H9 (cell line): ENCODE measurements at regions not wholly inside any gene's neighbourhood (a gene's known extent, or its start where the extent isn't known, plus 50 kb on each side); places are given as distances from the start of the nearest gene placed in this dataset.

ENCODE experiments used
- DNase-seq: peaks from one replicate; pipeline ENCODE4 v3.0.0-alpha.2; 2017
- H2AFZ ChIP-seq: one replicate; pipeline ENCODE4 v1.6.1; 2013; ENCODE audit warnings: mild to moderate bottlenecking, low read length, control low read depth, moderate library complexity
- H2AK5ac ChIP-seq: 2 replicates; pipeline ENCODE4 v1.6.1; 2013; ENCODE audit warnings: low read length, control low read depth, mixed read lengths; ENCODE audit not compliant: insufficient read length
- H2BK120ac ChIP-seq: one replicate; pipeline ENCODE4 v1.6.1; 2013; ENCODE audit warnings: low read depth, mild to moderate bottlenecking, low read length, control low read depth, inconsistent platforms; ENCODE audit not compliant: poor library complexity, severe bottlenecking
- H2BK12ac ChIP-seq: 2 replicates; pipeline ENCODE4 v1.6.1; 2013; ENCODE audit warnings: low read length, control low read depth, mixed read lengths, low read depth; ENCODE audit not compliant: insufficient read length
- H2BK15ac ChIP-seq: 2 replicates; pipeline ENCODE4 v1.6.1; 2013; ENCODE audit warnings: low read depth, low read length, control low read depth
- H2BK20ac ChIP-seq: one replicate; pipeline ENCODE4 v1.6.1; 2013; ENCODE audit warnings: low read depth, mild to moderate bottlenecking, low read length, control low read depth, inconsistent platforms; ENCODE audit not compliant: poor library complexity, severe bottlenecking
- H2BK5ac ChIP-seq: 2 replicates; pipeline ENCODE4 v1.6.1; 2013; ENCODE audit warnings: low read length, control low read depth, mixed read lengths; ENCODE audit not compliant: insufficient read length
- H3K14ac ChIP-seq: 2 replicates; pipeline ENCODE4 v1.6.1; 2013; ENCODE audit warnings: low read length, control low read depth; ENCODE audit not compliant: insufficient read depth
- H3K18ac ChIP-seq: 2 replicates; pipeline ENCODE4 v1.6.1; 2013; ENCODE audit warnings: low read depth, mild to moderate bottlenecking, mixed read lengths, low read length, control low read depth; ENCODE audit not compliant: insufficient read length
- H3K23ac ChIP-seq: 2 replicates; pipeline ENCODE4 v1.6.1; 2013; ENCODE audit warnings: low read length, control low read depth, mixed read lengths, low read depth; ENCODE audit not compliant: insufficient read length
- H3K23me2 ChIP-seq: 2 replicates; pipeline ENCODE4 v1.6.1; 2013; ENCODE audit warnings: low read depth, mild to moderate bottlenecking, mixed read lengths, low read length, control low read depth; ENCODE audit not compliant: insufficient read length, poor library complexity, severe bottlenecking
- H3K27ac ChIP-seq: 2 replicates; pipeline ENCODE4 v1.5.1; 2013; ENCODE audit warnings: low read length, control low read depth, mixed read lengths, low read depth; ENCODE audit not compliant: insufficient read length
- H3K27me3 ChIP-seq: 2 replicates; pipeline ENCODE4 v1.6.1; 2013; ENCODE audit warnings: low read length, control low read depth, inconsistent platforms; ENCODE audit not compliant: insufficient read depth
- H3K4ac ChIP-seq: 2 replicates; pipeline ENCODE4 v1.6.1; 2013; ENCODE audit warnings: low read depth, mild to moderate bottlenecking, control low read depth, inconsistent platforms, low read length, moderate library complexity
- H3K4me1 ChIP-seq: 2 replicates; pipeline ENCODE4 v1.6.1; 2013; ENCODE audit warnings: low read length, control low read depth, inconsistent platforms; ENCODE audit not compliant: insufficient read depth
- H3K4me2 ChIP-seq: 2 replicates; pipeline ENCODE4 v1.6.1; 2013; ENCODE audit warnings: low read length, control low read depth, mixed read lengths; ENCODE audit not compliant: insufficient read length, insufficient read depth
- H3K56ac ChIP-seq: 2 replicates; pipeline ENCODE4 v1.6.1; 2013; ENCODE audit warnings: low read depth, mild to moderate bottlenecking, mixed read lengths, low read length, control low read depth; ENCODE audit not compliant: insufficient read length
- H3K79me1 ChIP-seq: 2 replicates; pipeline ENCODE4 v1.6.1; 2013; ENCODE audit warnings: low read depth, mild to moderate bottlenecking, moderate library complexity, low read length, control low read depth, inconsistent platforms; ENCODE audit not compliant: insufficient read depth, poor library complexity, severe bottlenecking
- H3K79me2 ChIP-seq: 2 replicates; pipeline ENCODE4 v1.6.1; 2013; ENCODE audit warnings: low read length, control low read depth, inconsistent platforms; ENCODE audit not compliant: insufficient read depth
- H3K9ac ChIP-seq: 2 replicates; pipeline ENCODE4 v1.6.1; 2013; ENCODE audit warnings: low read length, control low read depth, mixed read lengths; ENCODE audit not compliant: insufficient read length; ENCODE audit errors: extremely low read depth
- H3K9me3 ChIP-seq: one replicate; pipeline ENCODE4 v1.6.1; 2013; ENCODE audit warnings: low read depth, low read length, inconsistent platforms; ENCODE audit not compliant: control insufficient read depth
- H3T11ph ChIP-seq: one replicate; pipeline ENCODE4 v1.6.1; 2013; ENCODE audit warnings: mild to moderate bottlenecking, low read length, control low read depth, inconsistent platforms
- H4K20me1 ChIP-seq: one replicate; pipeline ENCODE4 v1.6.1; 2013; ENCODE audit not compliant: control insufficient read depth, insufficient read length, insufficient read depth
- H4K5ac ChIP-seq: 2 replicates; pipeline ENCODE4 v1.6.1; 2013; ENCODE audit warnings: low read depth, mild to moderate bottlenecking, mixed read lengths, low read length, control low read depth; ENCODE audit not compliant: insufficient read length
- H4K8ac ChIP-seq: replicated peaks from 2 replicates; pipeline ENCODE4 v1.6.1; 2013; ENCODE audit warnings: low read length, control low read depth, mixed read lengths, low read depth; ENCODE audit not compliant: insufficient read length
- H4K91ac ChIP-seq: 2 replicates; pipeline ENCODE4 v1.6.1; 2013; ENCODE audit warnings: low read depth, mild to moderate bottlenecking, moderate library complexity, mixed read lengths, low read length, control low read depth; ENCODE audit not compliant: insufficient read length
- H3K27ac Mint-ChIP-seq, 3 experiments: 2 replicates in 2 of 3; 3 replicates in 1 of 3; pipeline ENCODE4 v1.8.0; 2020 to 2021; ENCODE audit warnings: mixed read lengths in 3 of 3, mild to moderate bottlenecking in 1 of 3, moderate library complexity in 1 of 3
- H3K27me3 Mint-ChIP-seq: 2 replicates; pipeline ENCODE4 v1.8.0; 2021; ENCODE audit warnings: low read depth, mild to moderate bottlenecking, moderate library complexity, mixed read lengths
- H3K36me3 Mint-ChIP-seq, 3 experiments: 2 replicates in 2 of 3; 3 replicates in 1 of 3; pipeline ENCODE4 v1.8.0; 2020 to 2021; ENCODE audit warnings: low read depth in 3 of 3, mixed read lengths in 3 of 3; ENCODE audit not compliant: insufficient read depth in 1 of 3
- H3K4me1 Mint-ChIP-seq, 2 experiments: 2 replicates each; pipeline ENCODE4 v1.8.0; 2020; ENCODE audit warnings: mixed read lengths in 2 of 2
- H3K4me3 Mint-ChIP-seq, 2 experiments: 2 replicates in 1 of 2; 3 replicates in 1 of 2; pipeline ENCODE4 v1.8.0; 2020 to 2021; ENCODE audit warnings: mild to moderate bottlenecking in 2 of 2, mixed read lengths in 2 of 2, moderate library complexity in 1 of 2
- H3K9me3 Mint-ChIP-seq, 2 experiments: 2 replicates in 1 of 2; 3 replicates in 1 of 2; pipeline ENCODE4 v1.8.0; 2020; ENCODE audit warnings: mild to moderate bottlenecking in 2 of 2, mixed read lengths in 2 of 2, moderate library complexity in 1 of 2
- WGBS: extraction: QIAGEN DNeasy Blood & Tissue Kit; methylation state at CpG from one replicate; pipeline ENCODE4 v1.1.7; 2013; ENCODE audit warnings: missing lambda C conversion rate, low lambda C conversion rate, mixed read lengths; ENCODE audit not compliant: insufficient read length; ENCODE audit errors: extremely low coverage; 5-methylcytosine and 5-hydroxymethylcytosine counted together
- TF ChIP-seq, protein P1 (sequence below): fragments of 200-600 bp; sonication (generic); conservative IDR thresholded peaks from 3 replicates; pipeline ENCODE4 v1.8.0; 2021; ENCODE audit warnings: antibody characterized with exemption, mild to moderate bottlenecking

DNA sequence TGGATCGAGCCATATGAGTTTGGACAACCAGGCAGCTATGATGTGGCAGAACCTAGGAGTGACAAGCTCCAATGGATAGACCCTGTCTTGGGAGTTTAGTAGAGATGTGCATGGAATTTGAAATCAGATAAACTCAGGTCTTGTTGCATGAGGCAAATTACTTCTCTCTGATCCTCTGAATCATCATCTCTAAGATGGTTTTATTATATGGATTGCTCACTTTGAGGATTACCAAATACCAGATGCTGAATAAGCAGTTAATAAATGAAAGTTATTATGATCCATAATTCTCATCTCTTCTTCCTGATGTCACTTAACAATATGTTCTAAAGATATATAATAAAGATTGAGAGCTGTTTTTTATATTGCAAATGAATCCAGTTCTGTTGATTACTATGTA, 622.2 kb downstream of the NTRK3 start:
- Histone ChIP-seq H4K8ac (no peak overlapping the region), H3K4me2 (no peak overlapping the region), H3K18ac (no peak overlapping the region), H4K91ac (no peak overlapping the region), H3K4ac (no peak overlapping the region), H2BK12ac (no peak overlapping the region), H2BK5ac (no peak overlapping the region), H4K5ac (no peak overlapping the region), H4K20me1 (no peaks in the 10 kb centered on the region), H2AK5ac (no peak overlapping the region), H2BK15ac (no peak overlapping the region), H3K79me1 (no peaks in the 10 kb centered on the region), H3K23ac (no peak overlapping the region), H3K14ac (no peak overlapping the region), H3K4me1 (no peaks in the 10 kb centered on the region), H3K27me3 (no peaks in the 10 kb centered on the region), H3K79me2 (no peaks in the 10 kb centered on the region), H3K56ac (no peak overlapping the region), H3K9ac (no peak overlapping the region), H3K9me3 (no peaks in the 10 kb centered on the region), H3K27ac (no peak overlapping the region), H2BK20ac (no peak overlapping the region), H3T11ph (no peak overlapping the region), H2AFZ (no peak overlapping the region), H2BK120ac (no peak overlapping the region), H3K23me2 (no peaks in the 10 kb centered on the region)
- Mint-ChIP-seq H3K27me3 (peaks cover 3% of the 10 kb centered on the region), H3K4me1 (peaks cover 7% of the 10 kb centered on the region in 2 experiments), H3K36me3 (no peaks in the 10 kb centered on the region; a peak in 1 of 7 replicates), H3K27ac (no peak overlapping the region), H3K9me3 (no peaks in the 10 kb centered on the region), H3K4me3 (no peak overlapping the region)
- TF ChIP-seq, protein P1, sequence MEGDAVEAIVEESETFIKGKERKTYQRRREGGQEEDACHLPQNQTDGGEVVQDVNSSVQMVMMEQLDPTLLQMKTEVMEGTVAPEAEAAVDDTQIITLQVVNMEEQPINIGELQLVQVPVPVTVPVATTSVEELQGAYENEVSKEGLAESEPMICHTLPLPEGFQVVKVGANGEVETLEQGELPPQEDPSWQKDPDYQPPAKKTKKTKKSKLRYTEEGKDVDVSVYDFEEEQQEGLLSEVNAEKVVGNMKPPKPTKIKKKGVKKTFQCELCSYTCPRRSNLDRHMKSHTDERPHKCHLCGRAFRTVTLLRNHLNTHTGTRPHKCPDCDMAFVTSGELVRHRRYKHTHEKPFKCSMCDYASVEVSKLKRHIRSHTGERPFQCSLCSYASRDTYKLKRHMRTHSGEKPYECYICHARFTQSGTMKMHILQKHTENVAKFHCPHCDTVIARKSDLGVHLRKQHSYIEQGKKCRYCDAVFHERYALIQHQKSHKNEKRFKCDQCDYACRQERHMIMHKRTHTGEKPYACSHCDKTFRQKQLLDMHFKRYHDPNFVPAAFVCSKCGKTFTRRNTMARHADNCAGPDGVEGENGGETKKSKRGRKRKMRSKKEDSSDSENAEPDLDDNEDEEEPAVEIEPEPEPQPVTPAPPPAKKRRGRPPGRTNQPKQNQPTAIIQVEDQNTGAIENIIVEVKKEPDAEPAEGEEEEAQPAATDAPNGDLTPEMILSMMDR: no peak
- no peak for DNase-seq
- no CpG with 5 or more reads among the region's 1 CpG for WGBS
